DOHH2 (cell line): ENCODE measurements at regions not wholly inside any gene's neighbourhood (a gene's known extent, or its start where the extent isn't known, plus 50 kb on each side); places are given as distances from the start of the nearest gene placed in this dataset.

Experiments
- EZH2phosphoT487 ChIP-seq: fragments of 200-600 bp; sonication (generic); IDR thresholded peaks from 2 replicates; pipeline ENCODE4 v1.6.1; 2017; ENCODE audit warnings: borderline replicate concordance, mild to moderate bottlenecking, antibody characterized with exemption, low read length, moderate library complexity, mixed read lengths
- TF ChIP-seq, protein P1 (sequence below): fragments of 200-600 bp; sonication (generic); IDR thresholded peaks from one replicate; pipeline ENCODE4 v1.5.1; 2014; ENCODE audit warnings: antibody characterized with exemption, mild to moderate bottlenecking, low read depth, low read length; ENCODE audit not compliant: poor library complexity, severe bottlenecking

DNA sequence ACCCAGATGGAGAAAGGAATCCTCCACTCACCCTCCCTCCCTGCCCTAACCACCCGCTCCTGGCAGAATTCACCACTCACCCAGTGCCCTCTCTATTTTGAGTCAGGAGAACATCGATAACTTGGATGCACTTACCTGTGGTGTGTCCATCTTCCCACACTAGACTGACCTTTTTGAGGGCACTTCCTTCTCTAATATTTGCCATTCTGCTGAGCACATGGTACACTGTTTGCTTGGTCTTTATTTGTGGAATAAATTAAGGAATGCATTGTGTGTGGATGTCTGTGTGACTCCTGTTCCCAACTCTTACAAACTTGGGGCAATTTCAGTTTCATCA lies 133.7 kb downstream of the ACKR3 start:
- TF ChIP-seq, protein P1, sequence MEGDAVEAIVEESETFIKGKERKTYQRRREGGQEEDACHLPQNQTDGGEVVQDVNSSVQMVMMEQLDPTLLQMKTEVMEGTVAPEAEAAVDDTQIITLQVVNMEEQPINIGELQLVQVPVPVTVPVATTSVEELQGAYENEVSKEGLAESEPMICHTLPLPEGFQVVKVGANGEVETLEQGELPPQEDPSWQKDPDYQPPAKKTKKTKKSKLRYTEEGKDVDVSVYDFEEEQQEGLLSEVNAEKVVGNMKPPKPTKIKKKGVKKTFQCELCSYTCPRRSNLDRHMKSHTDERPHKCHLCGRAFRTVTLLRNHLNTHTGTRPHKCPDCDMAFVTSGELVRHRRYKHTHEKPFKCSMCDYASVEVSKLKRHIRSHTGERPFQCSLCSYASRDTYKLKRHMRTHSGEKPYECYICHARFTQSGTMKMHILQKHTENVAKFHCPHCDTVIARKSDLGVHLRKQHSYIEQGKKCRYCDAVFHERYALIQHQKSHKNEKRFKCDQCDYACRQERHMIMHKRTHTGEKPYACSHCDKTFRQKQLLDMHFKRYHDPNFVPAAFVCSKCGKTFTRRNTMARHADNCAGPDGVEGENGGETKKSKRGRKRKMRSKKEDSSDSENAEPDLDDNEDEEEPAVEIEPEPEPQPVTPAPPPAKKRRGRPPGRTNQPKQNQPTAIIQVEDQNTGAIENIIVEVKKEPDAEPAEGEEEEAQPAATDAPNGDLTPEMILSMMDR: no peak
- no peak for TF ChIP-seq EZH2phosphoT487
